ENCODE measurements at regions not wholly inside any gene's neighbourhood (a gene's known extent, or its start where the extent isn't known, plus 50 kb on each side); places are given as distances from the start of the nearest gene placed in this dataset.
A peak's percentile ranks its signal among the peaks of the same experiment; 100 is the strongest.
"Not testable (repeated sequence)": the region's sequence is repeated elsewhere in the genome, so short reads cannot be mapped to it uniquely, and the experiment has no call there.

DNA sequence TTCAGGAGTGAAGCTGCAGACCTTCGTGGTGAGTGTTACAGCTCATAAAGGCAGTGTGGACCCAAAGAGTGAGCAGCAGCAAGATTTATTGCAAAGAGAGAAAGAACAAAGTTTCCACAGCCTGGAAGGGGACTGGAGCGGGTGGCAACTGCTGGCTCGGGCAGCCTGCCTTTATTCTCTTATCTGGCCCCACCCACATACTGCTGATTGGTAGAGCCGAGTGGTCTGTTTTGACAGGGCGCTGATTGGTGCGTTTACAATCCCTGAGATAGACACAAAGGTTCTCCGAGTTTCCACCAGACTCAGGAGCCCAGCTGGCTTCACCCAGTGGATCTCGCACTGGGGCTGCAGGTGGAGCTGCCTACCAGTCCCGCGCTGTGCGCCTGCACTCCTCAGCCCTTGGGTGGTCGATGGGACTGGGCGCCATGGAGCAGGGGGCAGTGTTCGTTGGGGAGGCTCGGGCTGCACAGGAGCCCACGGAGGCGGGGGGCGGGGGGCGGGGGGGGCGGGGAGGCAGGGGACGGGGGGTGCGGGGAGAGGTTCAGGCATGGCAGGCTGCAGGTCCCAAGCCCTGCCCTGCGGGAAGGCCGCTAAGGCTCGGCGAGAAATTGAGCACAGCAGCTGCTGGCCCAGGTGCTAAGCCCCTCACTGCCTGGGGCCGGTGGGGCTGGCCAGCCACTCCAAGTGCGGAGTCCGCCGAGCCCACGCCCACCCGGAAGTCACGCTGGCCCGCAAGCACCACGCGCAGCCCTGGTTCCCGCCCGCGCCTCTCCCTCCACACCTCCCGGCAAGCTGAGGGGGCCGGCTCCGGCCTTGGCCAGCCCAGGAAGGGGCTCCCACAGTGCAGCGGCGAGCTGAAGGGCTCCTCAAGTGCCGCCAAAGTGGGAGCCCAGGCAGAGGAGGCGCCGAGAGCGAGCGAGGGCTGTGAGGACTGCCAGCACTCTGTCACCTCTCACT, 59.9 kb upstream of the EN2 start:
- not testable (repeated sequence) for DNase-seq

DNA sequence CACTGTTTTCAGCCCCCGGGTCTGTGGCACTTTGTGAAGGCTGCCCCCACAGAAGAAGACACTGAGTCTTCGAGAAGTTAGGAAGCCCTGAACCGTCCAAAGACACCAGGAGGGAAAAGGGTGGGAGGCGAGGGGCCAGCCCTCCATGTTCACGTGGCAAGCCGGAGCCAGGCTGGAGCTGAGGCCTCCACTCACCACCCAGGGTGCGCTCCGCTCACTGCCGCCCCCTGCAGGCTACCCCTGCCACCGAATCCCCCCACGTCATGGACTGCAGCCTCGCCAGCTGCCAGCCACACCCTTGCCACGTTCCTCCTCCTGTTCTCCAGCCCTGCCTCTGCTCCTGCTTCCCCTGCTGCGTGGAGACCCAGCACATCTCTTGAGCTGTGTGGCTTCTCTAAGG, 59.0 kb upstream of the EN2 start:
- no peak for DNase-seq

GRCh38 chr7:155399577-155399976, 58.4 kb upstream of the EN2 start:
- DNase-seq, result no peak

DNA sequence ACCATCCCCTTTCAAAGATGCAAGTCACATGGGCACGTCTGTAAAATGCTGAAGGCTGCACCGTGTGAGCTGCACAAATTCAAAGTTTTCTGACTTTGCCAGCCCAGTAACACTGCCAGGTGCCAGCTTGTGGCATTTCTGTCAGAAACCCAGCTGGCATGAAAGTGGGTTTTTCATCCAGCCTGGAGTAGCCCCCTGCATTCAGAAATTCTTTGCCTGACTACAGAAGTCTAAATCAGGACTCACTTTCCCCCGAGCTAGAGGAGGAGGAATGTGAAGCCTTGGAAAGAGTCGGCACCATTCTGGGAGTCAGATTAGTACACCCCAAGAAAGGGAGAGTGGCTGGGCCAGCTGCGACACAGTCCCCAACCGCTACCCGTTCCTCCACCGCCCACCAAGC, 56.7 kb upstream of the EN2 start:
- DNase-seq, result no peak

- no peak for DNase-seq
Observed at GRCh38 chr7:155401884-155402283, 56.0 kb upstream of the EN2 start.

DNA sequence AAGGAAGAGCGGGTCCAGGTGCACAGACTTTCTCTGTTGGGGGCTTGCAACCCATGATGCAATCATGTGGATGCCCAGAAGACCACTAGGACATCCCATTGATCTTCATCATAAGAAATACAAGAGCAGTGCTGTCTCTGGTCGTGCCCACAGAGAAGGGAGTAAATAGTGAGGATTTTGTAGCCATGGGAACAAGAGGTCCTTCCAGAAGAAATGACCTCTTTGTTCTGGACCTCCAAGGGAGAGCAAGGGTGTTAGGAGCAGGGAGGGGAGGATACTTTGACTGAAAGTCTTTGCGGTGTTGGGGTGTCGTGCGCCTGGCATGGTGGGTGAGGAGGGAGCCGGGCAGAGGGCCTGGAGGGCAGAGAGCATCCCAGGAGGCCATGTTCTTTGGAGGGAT, 55.0 kb upstream of the EN2 start:
- no peak for DNase-seq

- DNase-seq, result no peak
Observed at GRCh38 chr7:155404976-155405375, 53.0 kb upstream of the EN2 start.

GRCh38 chr7:155405399-155406318, 52.3 kb upstream of the EN2 start:
- peak; percentile 14 for DNase-seq

DNA sequence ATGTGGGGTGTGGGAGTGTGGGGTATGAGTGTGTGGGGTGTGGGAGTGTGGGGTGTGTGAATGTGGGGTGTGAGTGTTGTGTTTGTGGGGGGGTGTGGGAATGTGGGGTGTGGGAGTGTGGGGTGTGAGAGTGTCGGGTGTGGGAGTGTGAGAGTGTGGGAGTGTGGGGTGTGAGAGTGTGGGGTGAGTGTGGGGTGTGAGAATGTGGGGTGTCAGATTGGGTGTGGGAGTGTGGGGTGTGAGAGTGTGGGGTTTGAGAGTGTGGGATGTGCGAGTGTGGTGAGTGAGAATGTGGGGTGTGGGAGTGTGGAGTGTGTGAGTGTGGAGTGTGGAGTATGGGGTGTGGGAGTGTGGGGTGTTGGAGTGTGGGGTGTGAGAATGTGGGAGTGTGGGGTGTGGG, 50.1 kb upstream of the EN2 start:
- DNase-seq, result no peak

Data from DMS79 treated with DMSO at 0.1 percent for 48 hours (cell line).